ENCODE measurements at regions not wholly inside any gene's neighbourhood (a gene's known extent, or its start where the extent isn't known, plus 50 kb on each side); places are given as distances from the start of the nearest gene placed in this dataset.

DNA sequence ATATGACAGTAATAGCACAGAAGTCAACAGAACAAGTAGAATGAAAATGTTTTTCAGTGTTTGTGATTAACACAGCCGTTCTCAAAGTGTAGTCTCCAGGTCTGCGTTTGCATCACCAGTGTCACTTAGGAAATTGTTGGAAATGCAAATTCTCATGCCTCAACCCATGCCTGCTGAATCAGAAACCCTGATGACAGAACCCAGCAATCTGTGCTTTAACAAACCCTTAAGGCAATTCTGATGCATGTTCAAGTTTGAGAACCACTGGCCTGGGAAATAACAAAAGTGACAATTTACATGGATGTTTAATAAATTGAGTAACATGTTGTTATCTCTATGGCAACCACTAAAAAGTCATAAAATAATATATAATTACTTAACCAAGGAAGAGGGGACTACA, 103.1 kb upstream of the ATP11B start:
- ATAC-seq (ENCODE audit: low FRiP score) (no peak), DNase-seq (ENCODE audit: low spot score) (no peak)
- TF ChIP-seq CTCF (IDR thresholded peaks at IDR 0.05), result no peak

DNA sequence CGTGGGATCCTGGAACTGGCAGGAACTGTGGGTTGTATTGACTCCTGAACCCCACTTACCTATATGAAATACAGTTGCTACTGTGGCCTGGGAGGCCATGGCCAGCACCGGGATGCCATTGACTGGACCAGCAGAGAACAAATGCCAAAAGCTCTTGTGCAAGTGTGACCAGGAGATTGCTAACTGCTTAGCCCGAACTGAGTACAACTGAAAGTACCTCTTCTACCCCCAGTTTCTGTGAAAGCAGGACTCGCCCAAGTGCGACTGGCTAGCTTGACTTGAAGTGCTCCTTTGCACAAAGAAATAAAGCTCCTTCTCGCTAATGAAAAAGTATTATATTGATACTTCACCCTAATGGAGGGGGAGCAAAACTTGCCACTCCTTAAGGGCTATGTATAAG, 101.3 kb upstream of the ATP11B start:
- no peak for ATAC-seq (ENCODE audit: low FRiP score)
- TF ChIP-seq CTCF (IDR thresholded peaks at IDR 0.05), result no peak
- DNase-seq (ENCODE audit: low spot score), result no peak

DNA sequence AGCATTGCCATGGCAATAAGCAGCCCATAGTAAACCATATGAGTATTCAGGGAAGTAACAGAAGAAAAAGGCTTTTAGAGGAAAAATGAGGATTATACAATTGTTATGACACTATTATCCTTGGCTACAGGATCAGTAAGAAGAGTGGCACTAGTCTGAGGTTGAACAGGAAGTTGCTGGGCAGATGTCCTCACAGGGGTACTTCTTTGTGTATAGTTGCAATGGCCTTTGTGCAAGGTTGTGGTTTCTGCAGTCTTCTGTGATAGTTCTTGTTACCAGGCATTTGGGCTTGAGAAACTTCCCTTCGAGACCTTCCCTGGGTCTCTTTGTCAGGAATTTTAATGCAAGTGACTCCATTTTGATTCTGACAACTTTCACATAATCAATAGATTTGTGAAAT, 100.6 kb upstream of the ATP11B start:
- no peak for TF ChIP-seq CTCF (IDR thresholded peaks at IDR 0.05)
- DNase-seq (ENCODE audit: low spot score) (no peak), ATAC-seq (ENCODE audit: low FRiP score) (no peak)

GRCh38 chr3:182693723-182694122, 99.6 kb upstream of the ATP11B start:
- no peak for TF ChIP-seq CTCF (IDR thresholded peaks at IDR 0.05)
- no peak for ATAC-seq (ENCODE audit: low FRiP score)
- no peak for DNase-seq (ENCODE audit: low spot score)

- DNase-seq (ENCODE audit: low spot score) (no peak), ATAC-seq (ENCODE audit: low FRiP score) (no peak)
- TF ChIP-seq CTCF (IDR thresholded peaks at IDR 0.05), result no peak
These were observed 96.4 kb upstream of the ATP11B start for GRCh38 chr3:182696916-182697315.

DNA sequence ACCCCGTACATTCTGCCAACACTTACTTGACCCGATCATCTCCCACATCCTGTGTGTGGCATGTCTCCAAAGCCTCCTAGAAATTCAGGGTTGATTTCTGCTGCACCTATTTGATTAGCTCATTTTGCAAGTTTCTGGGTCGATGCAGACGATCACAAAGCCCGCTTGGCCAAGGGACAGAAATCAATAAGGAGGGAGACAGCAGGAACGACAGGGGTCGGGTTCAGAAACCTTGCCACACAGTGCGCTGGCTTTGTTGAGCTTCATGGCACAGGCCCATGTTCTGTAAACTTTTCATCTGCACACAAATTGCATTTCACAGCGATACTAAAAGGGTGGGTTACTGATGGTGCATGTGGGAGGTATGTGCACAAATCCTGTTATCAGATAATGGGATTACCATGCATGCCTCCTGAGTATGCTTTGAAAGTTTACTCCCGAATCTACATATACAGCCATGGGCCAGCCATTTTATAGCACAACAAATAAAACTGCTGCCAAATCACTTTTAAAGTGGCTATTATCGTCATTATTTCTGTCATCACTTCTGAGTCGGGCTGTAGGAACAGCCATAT, 95.9 kb upstream of the ATP11B start:
- ATAC-seq (ENCODE audit: low FRiP score) (no peak), DNase-seq (ENCODE audit: low spot score) (no peak)
- TF ChIP-seq CTCF (IDR thresholded peaks at IDR 0.05), result no peak

DNA sequence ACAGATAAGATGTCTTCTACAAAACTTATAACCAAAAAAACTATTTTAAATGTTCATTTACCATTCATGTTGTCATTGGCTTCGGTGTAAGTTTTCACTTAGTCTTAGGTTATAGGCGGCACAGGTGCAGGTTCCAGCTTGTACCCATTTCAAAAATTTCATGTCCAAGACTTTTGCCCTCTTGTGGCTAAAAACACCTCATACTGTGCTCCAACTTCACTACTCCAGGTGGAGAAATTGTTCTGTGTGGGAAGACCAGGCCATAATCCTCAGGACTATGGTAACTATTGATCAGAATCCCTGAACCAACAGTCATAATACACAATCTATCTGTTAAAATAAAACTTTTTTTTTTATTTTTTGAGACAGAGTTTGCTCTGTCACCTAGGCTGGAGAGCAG, 95.2 kb upstream of the ATP11B start:
- DNase-seq (ENCODE audit: low spot score), result no peak
- ATAC-seq (ENCODE audit: low FRiP score), result no peak
- no peak for TF ChIP-seq CTCF (IDR thresholded peaks at IDR 0.05)
